ENCODE measurements at regions not wholly inside any gene's neighbourhood (a gene's known extent, or its start where the extent isn't known, plus 50 kb on each side); places are given as distances from the start of the nearest gene placed in this dataset.

DNA sequence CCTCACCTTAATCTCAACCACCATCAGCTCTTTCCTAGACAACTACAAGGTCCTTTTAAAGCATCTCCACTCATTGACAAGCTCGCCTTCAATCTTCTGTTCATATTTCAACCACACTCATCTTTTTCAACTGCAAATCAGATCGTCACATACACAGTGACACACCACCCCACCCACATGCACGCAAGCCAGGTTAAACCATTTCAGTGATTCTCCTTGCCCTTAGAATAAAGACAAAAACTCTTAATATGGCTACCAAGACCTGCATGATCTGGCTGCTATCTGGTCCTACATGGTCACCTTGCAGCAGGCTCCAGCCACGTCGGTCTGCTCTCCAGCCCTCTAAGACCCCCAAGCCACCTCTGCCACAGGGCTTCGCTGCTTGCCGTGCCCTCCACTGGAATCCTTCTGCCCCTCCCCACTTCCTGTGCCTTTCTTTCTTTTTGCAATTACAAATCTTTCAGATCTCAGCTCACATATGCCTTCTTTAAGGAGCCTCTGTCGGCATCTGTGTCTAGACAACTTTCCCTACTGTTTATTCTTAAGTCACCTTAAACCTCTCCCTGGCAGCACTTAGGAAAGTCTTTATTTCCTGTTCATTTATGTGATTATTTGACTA, 507.3 kb upstream of the ARID1B start (continued):
- TF ChIP-seq, protein P1, sequence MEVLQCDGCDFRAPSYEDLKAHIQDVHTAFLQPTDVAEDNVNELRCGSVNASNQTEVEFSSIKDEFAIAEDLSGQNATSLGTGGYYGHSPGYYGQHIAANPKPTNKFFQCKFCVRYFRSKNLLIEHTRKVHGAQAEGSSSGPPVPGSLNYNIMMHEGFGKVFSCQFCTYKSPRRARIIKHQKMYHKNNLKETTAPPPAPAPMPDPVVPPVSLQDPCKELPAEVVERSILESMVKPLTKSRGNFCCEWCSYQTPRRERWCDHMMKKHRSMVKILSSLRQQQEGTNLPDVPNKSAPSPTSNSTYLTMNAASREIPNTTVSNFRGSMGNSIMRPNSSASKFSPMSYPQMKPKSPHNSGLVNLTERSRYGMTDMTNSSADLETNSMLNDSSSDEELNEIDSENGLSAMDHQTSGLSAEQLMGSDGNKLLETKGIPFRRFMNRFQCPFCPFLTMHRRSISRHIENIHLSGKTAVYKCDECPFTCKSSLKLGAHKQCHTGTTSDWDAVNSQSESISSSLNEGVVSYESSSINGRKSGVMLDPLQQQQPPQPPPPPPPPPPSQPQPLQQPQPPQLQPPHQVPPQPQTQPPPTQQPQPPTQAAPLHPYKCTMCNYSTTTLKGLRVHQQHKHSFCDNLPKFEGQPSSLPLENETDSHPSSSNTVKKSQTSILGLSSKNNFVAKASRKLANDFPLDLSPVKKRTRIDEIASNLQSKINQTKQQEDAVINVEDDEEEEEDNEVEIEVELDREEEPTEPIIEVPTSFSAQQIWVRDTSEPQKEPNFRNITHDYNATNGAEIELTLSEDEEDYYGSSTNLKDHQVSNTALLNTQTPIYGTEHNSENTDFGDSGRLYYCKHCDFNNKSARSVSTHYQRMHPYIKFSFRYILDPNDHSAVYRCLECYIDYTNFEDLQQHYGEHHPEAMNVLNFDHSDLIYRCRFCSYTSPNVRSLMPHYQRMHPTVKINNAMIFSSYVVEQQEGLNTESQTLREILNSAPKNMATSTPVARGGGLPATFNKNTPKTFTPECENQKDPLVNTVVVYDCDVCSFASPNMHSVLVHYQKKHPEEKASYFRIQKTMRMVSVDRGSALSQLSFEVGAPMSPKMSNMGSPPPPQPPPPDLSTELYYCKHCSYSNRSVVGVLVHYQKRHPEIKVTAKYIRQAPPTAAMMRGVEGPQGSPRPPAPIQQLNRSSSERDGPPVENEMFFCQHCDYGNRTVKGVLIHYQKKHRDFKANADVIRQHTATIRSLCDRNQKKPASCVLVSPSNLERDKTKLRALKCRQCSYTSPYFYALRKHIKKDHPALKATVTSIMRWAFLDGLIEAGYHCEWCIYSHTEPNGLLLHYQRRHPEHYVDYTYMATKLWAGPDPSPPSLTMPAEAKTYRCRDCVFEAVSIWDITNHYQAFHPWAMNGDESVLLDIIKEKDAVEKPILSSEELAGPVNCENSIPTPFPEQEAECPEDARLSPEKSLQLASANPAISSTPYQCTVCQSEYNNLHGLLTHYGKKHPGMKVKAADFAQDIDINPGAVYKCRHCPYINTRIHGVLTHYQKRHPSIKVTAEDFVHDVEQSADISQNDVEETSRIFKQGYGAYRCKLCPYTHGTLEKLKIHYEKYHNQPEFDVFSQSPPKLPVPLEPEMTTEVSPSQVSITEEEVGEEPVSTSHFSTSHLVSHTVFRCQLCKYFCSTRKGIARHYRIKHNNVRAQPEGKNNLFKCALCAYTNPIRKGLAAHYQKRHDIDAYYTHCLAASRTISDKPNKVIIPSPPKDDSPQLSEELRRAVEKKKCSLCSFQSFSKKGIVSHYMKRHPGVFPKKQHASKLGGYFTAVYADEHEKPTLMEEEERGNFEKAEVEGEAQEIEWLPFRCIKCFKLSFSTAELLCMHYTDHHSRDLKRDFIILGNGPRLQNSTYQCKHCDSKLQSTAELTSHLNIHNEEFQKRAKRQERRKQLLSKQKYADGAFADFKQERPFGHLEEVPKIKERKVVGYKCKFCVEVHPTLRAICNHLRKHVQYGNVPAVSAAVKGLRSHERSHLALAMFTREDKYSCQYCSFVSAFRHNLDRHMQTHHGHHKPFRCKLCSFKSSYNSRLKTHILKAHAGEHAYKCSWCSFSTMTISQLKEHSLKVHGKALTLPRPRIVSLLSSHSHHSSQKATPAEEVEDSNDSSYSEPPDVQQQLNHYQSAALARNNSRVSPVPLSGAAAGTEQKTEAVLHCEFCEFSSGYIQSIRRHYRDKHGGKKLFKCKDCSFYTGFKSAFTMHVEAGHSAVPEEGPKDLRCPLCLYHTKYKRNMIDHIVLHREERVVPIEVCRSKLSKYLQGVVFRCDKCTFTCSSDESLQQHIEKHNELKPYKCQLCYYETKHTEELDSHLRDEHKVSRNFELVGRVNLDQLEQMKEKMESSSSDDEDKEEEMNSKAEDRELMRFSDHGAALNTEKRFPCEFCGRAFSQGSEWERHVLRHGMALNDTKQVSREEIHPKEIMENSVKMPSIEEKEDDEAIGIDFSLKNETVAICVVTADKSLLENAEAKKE (CRISPR knock-in tag; IDR thresholded peaks at IDR 0.05), result no peak
- TF ChIP-seq ZNF114 (CRISPR knock-in tag; IDR thresholded peaks at IDR 0.05), result no peak
- TF ChIP-seq EZH2phosphoT487 (IDR thresholded peaks at IDR 0.05; ENCODE audit: unreplicated experiment), result no peak

- peaks cover 6% of the 10 kb centered on the region; the same call in 2 of the 3 replicates for H3K4me1 Mint-ChIP-seq
- Histone ChIP-seq H3K9me2 (ENCODE audit: insufficient read depth) (peaks cover 14% of the 10 kb centered on the region; the same call in 1 of the 2 replicates), H3K27ac (ENCODE audit: low read depth) (no peak overlapping the region), H2AFZ (no peak overlapping the region), H3K79me2 (replicated peaks; ENCODE audit: insufficient read depth) (no peaks in the 10 kb centered on the region), H3K4me1 (ENCODE audit: insufficient read depth) (no peaks in the 10 kb centered on the region), H3K4me3 (no peak overlapping the region), H3K27me3 (ENCODE audit: insufficient read depth) (no peaks in the 10 kb centered on the region), H3F3A (replicated peaks; ENCODE audit: low read depth) (no peaks in the 10 kb centered on the region), H3K4me2 (no peak overlapping the region), H3K36me3 (ENCODE audit: insufficient read depth) (no peaks in the 10 kb centered on the region), H4K20me1 (replicated peaks; ENCODE audit: insufficient read depth) (no peaks in the 10 kb centered on the region)
- no peak overlapping the region for H3K4me3 Mint-ChIP-seq
- H3K36me3 Mint-ChIP-seq (ENCODE audit: low read depth), result no peaks in the 10 kb centered on the region
- DNase-seq (ENCODE audit: low spot score) (no peak), ATAC-seq (no peak)
- no peaks in the 10 kb centered on the region for H3K27me3 Mint-ChIP-seq (ENCODE audit: insufficient read depth, low read depth, poor library complexity)
- H3K9me3 Mint-ChIP-seq, result peaks cover 4% of the 10 kb centered on the region; the same call in 2 of the 3 replicates
- no peak overlapping the region for H3K27ac Mint-ChIP-seq
- TF ChIP-seq ZNF331 (CRISPR knock-in tag; IDR thresholded peaks at IDR 0.05; ENCODE audit: low read depth) (no peak), EZH2 (IDR thresholded peaks at IDR 0.05; ENCODE audit: low read depth, unreplicated experiment) (no peak), JUNB (IDR thresholded peaks at IDR 0.05; ENCODE audit: unreplicated experiment) (no peak), POLR2AphosphoS5 (IDR thresholded peaks at IDR 0.05; ENCODE audit: low read depth) (no peak), CREB1 (CRISPR knock-in tag; IDR thresholded peaks at IDR 0.05; ENCODE audit: low read depth) (no peak), ZNF114 (CRISPR knock-in tag; IDR thresholded peaks at IDR 0.05) (no peak), NANOG (IDR thresholded peaks at IDR 0.05; ENCODE audit: borderline replicate concordance) (no peak), STAT1 (IDR thresholded peaks at IDR 0.05; ENCODE audit: unreplicated experiment) (no peak), EZH2phosphoT487 (IDR thresholded peaks at IDR 0.05; ENCODE audit: unreplicated experiment) (no peak), REST (IDR thresholded peaks at IDR 0.05; ENCODE audit: unreplicated experiment) (no peak)
- TF ChIP-seq, protein P2, sequence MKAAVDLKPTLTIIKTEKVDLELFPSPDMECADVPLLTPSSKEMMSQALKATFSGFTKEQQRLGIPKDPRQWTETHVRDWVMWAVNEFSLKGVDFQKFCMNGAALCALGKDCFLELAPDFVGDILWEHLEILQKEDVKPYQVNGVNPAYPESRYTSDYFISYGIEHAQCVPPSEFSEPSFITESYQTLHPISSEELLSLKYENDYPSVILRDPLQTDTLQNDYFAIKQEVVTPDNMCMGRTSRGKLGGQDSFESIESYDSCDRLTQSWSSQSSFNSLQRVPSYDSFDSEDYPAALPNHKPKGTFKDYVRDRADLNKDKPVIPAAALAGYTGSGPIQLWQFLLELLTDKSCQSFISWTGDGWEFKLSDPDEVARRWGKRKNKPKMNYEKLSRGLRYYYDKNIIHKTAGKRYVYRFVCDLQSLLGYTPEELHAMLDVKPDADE (IDR thresholded peaks at IDR 0.05), result no peak
- TF ChIP-seq, protein P3, sequence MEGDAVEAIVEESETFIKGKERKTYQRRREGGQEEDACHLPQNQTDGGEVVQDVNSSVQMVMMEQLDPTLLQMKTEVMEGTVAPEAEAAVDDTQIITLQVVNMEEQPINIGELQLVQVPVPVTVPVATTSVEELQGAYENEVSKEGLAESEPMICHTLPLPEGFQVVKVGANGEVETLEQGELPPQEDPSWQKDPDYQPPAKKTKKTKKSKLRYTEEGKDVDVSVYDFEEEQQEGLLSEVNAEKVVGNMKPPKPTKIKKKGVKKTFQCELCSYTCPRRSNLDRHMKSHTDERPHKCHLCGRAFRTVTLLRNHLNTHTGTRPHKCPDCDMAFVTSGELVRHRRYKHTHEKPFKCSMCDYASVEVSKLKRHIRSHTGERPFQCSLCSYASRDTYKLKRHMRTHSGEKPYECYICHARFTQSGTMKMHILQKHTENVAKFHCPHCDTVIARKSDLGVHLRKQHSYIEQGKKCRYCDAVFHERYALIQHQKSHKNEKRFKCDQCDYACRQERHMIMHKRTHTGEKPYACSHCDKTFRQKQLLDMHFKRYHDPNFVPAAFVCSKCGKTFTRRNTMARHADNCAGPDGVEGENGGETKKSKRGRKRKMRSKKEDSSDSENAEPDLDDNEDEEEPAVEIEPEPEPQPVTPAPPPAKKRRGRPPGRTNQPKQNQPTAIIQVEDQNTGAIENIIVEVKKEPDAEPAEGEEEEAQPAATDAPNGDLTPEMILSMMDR (conservative IDR thresholded peaks at IDR 0.05; ENCODE audit: low read depth in 2 of 2), result no peak
Observed at GRCh38 chr6:156268849-156269248, 508.3 kb upstream of the ARID1B start.

Data from GM23338 (cell line).